ENCODE measurements at regions not wholly inside any gene's neighbourhood (a gene's known extent, or its start where the extent isn't known, plus 50 kb on each side); places are given as distances from the start of the nearest gene placed in this dataset.

DNA sequence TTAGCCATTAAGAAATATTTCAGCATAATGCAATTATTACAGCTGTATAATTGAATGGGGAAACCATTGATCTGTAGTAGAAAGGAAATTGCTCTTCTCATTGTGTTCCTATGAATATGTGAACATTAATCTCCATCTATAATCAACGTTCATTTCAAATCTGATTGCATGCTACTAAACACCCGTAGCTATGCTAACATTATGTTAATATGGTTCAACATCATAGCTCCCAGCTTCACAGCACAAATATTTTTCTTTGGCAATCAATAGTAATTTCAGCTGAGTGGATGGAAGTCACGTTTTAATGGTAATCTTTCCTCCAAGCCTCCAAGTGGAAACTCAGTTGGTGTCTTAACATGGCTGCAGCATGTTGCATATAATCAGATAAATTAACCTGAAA is 454.4 kb downstream of the MAFB start:
- TF ChIP-seq, protein P1, sequence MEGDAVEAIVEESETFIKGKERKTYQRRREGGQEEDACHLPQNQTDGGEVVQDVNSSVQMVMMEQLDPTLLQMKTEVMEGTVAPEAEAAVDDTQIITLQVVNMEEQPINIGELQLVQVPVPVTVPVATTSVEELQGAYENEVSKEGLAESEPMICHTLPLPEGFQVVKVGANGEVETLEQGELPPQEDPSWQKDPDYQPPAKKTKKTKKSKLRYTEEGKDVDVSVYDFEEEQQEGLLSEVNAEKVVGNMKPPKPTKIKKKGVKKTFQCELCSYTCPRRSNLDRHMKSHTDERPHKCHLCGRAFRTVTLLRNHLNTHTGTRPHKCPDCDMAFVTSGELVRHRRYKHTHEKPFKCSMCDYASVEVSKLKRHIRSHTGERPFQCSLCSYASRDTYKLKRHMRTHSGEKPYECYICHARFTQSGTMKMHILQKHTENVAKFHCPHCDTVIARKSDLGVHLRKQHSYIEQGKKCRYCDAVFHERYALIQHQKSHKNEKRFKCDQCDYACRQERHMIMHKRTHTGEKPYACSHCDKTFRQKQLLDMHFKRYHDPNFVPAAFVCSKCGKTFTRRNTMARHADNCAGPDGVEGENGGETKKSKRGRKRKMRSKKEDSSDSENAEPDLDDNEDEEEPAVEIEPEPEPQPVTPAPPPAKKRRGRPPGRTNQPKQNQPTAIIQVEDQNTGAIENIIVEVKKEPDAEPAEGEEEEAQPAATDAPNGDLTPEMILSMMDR (IDR thresholded peaks at IDR 0.05; ENCODE audit: partially characterized antibody, unreplicated experiment): no peak
- peaks cover 4% of the 10 kb centered on the region for H3K27me3 Mint-ChIP-seq (ENCODE audit: unreplicated experiment)
- no peaks in the 10 kb centered on the region for H3K36me3 Mint-ChIP-seq (ENCODE audit: unreplicated experiment)
- peaks cover 2% of the 10 kb centered on the region for H3K4me1 Mint-ChIP-seq (ENCODE audit: low read depth, unreplicated experiment)
- no peak overlapping the region for H3K4me3 Mint-ChIP-seq (ENCODE audit: unreplicated experiment)
- H3K27ac Mint-ChIP-seq (ENCODE audit: unreplicated experiment): no peak overlapping the region
- no peak for DNase-seq
- H3K9me3 Mint-ChIP-seq (ENCODE audit: unreplicated experiment): no peaks in the 10 kb centered on the region

DNA sequence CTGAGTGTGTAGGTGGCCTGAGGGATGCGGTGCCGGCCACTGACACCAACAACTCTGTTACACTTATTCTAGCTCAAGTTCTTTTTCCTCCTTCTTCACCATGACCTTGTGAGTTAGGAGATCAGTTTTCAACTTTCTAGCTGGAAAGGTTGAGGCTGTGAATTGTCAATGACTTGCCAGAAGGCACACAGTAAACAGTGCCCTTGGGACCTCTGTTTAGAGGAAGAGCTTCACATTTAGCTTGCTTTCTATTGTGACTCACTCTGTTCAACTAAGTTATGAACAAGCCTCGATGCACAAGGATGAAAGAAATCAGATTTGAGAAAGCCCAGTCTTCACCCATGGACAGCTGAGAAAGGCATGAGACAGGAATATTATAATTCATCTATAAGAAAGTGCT is 455.6 kb downstream of the MAFB start:
- Mint-ChIP-seq H3K27ac (ENCODE audit: unreplicated experiment) (no peak overlapping the region), H3K4me3 (ENCODE audit: unreplicated experiment) (no peak overlapping the region), H3K9me3 (ENCODE audit: unreplicated experiment) (no peaks in the 10 kb centered on the region), H3K4me1 (ENCODE audit: low read depth, unreplicated experiment) (peaks cover 2% of the 10 kb centered on the region), H3K27me3 (ENCODE audit: unreplicated experiment) (peaks cover 4% of the 10 kb centered on the region), H3K36me3 (ENCODE audit: unreplicated experiment) (no peaks in the 10 kb centered on the region)
- no peak for DNase-seq
- TF ChIP-seq, protein P1 (IDR thresholded peaks at IDR 0.05; ENCODE audit: partially characterized antibody, unreplicated experiment): no peak

DNA sequence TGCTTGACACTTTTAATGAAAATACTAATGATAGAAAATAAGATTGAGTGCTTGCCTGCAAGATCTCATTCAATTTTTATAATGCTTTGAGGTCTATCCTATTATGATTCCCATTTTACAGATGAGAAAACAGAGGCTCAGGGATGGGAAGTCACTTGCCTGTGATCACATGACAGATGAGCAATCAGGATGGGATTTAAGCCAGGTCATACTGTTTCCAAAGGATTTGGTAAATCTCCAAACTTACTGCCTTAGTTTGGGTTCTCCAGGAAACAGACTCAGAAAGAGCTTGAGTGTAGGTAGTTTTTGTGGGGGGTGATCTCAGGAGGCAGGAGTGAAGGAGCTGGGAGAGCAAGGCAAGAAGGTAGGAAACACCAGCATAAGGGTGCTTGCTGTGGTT is 456.3 kb downstream of the MAFB start:
- no peaks in the 10 kb centered on the region for H3K36me3 Mint-ChIP-seq (ENCODE audit: unreplicated experiment)
- TF ChIP-seq, protein P1 (IDR thresholded peaks at IDR 0.05; ENCODE audit: partially characterized antibody, unreplicated experiment): no peak
- H3K9me3 Mint-ChIP-seq (ENCODE audit: unreplicated experiment): no peaks in the 10 kb centered on the region
- peaks cover 2% of the 10 kb centered on the region for H3K4me1 Mint-ChIP-seq (ENCODE audit: low read depth, unreplicated experiment)
- H3K27me3 Mint-ChIP-seq (ENCODE audit: unreplicated experiment): peaks cover 4% of the 10 kb centered on the region
- no peak overlapping the region for H3K27ac Mint-ChIP-seq (ENCODE audit: unreplicated experiment)
- H3K4me3 Mint-ChIP-seq (ENCODE audit: unreplicated experiment): no peak overlapping the region
- DNase-seq: no peak

DNA sequence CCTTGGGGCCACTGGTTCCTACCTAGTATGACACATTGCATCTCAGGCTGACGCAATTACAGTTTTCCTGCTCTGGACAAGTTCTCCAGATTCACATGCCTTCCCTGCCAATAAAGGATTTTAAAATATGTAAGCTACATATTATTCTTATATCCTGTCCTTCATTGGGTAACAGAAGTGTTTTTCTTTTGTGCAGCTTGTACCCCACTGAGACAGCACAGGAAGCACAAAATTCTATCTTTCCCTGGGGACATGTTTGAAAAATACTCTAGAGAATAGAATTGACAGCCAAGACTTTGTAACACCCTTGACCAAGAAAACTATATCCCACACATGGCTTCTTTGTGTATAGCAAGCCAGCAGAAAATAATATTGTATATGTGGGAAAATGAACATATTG is 456.8 kb downstream of the MAFB start:
- Mint-ChIP-seq H3K36me3 (ENCODE audit: unreplicated experiment) (no peaks in the 10 kb centered on the region), H3K4me3 (ENCODE audit: unreplicated experiment) (no peak overlapping the region), H3K4me1 (ENCODE audit: low read depth, unreplicated experiment) (peaks cover 2% of the 10 kb centered on the region), H3K9me3 (ENCODE audit: unreplicated experiment) (no peaks in the 10 kb centered on the region), H3K27ac (ENCODE audit: unreplicated experiment) (no peak overlapping the region), H3K27me3 (ENCODE audit: unreplicated experiment) (peaks cover 4% of the 10 kb centered on the region)
- TF ChIP-seq, protein P1 (IDR thresholded peaks at IDR 0.05; ENCODE audit: partially characterized antibody, unreplicated experiment): no peak
- DNase-seq: no peak

DNA sequence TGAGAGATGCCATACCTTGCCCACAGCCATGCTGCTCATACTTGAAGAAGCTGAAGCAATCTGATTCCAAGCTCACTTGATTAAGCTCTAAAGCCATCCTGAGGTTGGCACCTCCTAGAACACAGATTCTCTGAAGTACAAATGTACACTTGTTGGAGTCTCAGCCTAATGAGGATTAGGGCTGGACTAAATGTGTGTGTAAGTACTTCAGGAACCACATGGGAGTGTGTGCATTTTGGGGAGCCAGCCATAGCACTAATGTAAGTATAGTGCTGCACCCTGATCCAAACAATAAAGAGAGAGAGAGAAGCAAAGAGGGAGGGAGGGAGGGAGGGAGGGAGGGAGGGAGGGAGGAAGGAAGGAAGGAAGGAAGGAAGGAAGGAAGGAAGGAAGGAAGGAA is 458.6 kb downstream of the MAFB start:
- DNase-seq: no peak
- no peak overlapping the region for H3K27ac Mint-ChIP-seq (ENCODE audit: unreplicated experiment)
- no peaks in the 10 kb centered on the region for H3K36me3 Mint-ChIP-seq (ENCODE audit: unreplicated experiment)
- H3K4me1 Mint-ChIP-seq (ENCODE audit: low read depth, unreplicated experiment): peaks cover 2% of the 10 kb centered on the region
- no peak overlapping the region for H3K4me3 Mint-ChIP-seq (ENCODE audit: unreplicated experiment)
- H3K9me3 Mint-ChIP-seq (ENCODE audit: unreplicated experiment): no peaks in the 10 kb centered on the region
- peaks cover 4% of the 10 kb centered on the region for H3K27me3 Mint-ChIP-seq (ENCODE audit: unreplicated experiment)
- TF ChIP-seq, protein P1 (IDR thresholded peaks at IDR 0.05; ENCODE audit: partially characterized antibody, unreplicated experiment): no peak

Data from glutamatergic neuron (in vitro differentiated cells).